ENCODE measurements at regions not wholly inside any gene's neighbourhood (a gene's known extent, or its start where the extent isn't known, plus 50 kb on each side); places are given as distances from the start of the nearest gene placed in this dataset.

GRCh38 chr5:74135033-74135432 lies 505.5 kb downstream of the ENC1 start:
- Mint-ChIP-seq H3K27me3 (peaks cover 4% of the 10 kb centered on the region), H3K27ac (no peak overlapping the region), H3K4me3 (ENCODE audit: low read depth) (no peak overlapping the region), H3K36me3 (ENCODE audit: insufficient read depth) (no peaks in the 10 kb centered on the region), H3K9me3 (ENCODE audit: low read depth) (no peaks in the 10 kb centered on the region), H3K4me1 (ENCODE audit: low read depth) (no peaks in the 10 kb centered on the region)
- DNase-seq (ENCODE audit: low spot score, unreplicated experiment): no peak
- no peak for TF ChIP-seq CTCF (IDR thresholded peaks at IDR 0.05; ENCODE audit: unreplicated experiment)

GRCh38 chr5:74132485-74132884 lies 506.5 kb downstream of the ARHGEF28 start:
- H3K36me3 Mint-ChIP-seq (ENCODE audit: insufficient read depth): no peaks in the 10 kb centered on the region
- TF ChIP-seq CTCF (IDR thresholded peaks at IDR 0.05; ENCODE audit: unreplicated experiment): no peak
- no peaks in the 10 kb centered on the region for H3K9me3 Mint-ChIP-seq (ENCODE audit: low read depth)
- H3K27me3 Mint-ChIP-seq: peaks cover 4% of the 10 kb centered on the region
- peaks cover 6% of the 10 kb centered on the region for H3K4me1 Mint-ChIP-seq (ENCODE audit: low read depth)
- no peak overlapping the region for H3K4me3 Mint-ChIP-seq (ENCODE audit: low read depth)
- DNase-seq (ENCODE audit: low spot score, unreplicated experiment): no peak
- no peak overlapping the region for H3K27ac Mint-ChIP-seq

GRCh38 chr5:74131250-74131649 lies 505.3 kb downstream of the ARHGEF28 start:
- Mint-ChIP-seq H3K9me3 (ENCODE audit: low read depth) (no peaks in the 10 kb centered on the region), H3K4me3 (ENCODE audit: low read depth) (no peak overlapping the region), H3K4me1 (ENCODE audit: low read depth) (peaks cover 11% of the 10 kb centered on the region), H3K27me3 (no peaks in the 10 kb centered on the region), H3K36me3 (ENCODE audit: insufficient read depth) (no peaks in the 10 kb centered on the region), H3K27ac (no peak overlapping the region)
- no peak for DNase-seq (ENCODE audit: low spot score, unreplicated experiment)
- TF ChIP-seq CTCF (IDR thresholded peaks at IDR 0.05; ENCODE audit: unreplicated experiment): no peak

- H3K27ac Mint-ChIP-seq: no peak overlapping the region
- H3K4me1 Mint-ChIP-seq (ENCODE audit: low read depth): peaks cover 11% of the 10 kb centered on the region
- H3K9me3 Mint-ChIP-seq (ENCODE audit: low read depth): no peaks in the 10 kb centered on the region
- TF ChIP-seq CTCF (IDR thresholded peaks at IDR 0.05; ENCODE audit: unreplicated experiment): no peak
- no peak for DNase-seq (ENCODE audit: low spot score, unreplicated experiment)
- H3K36me3 Mint-ChIP-seq (ENCODE audit: insufficient read depth): no peaks in the 10 kb centered on the region
- no peak overlapping the region for H3K4me3 Mint-ChIP-seq (ENCODE audit: low read depth)
- H3K27me3 Mint-ChIP-seq: no peaks in the 10 kb centered on the region
Measured at GRCh38 chr5:74130155-74130897, 504.3 kb downstream of the ARHGEF28 start.

GRCh38 chr5:74127381-74128320 lies 501.7 kb downstream of the ARHGEF28 start:
- Mint-ChIP-seq H3K4me3 (ENCODE audit: low read depth) (no peak overlapping the region), H3K36me3 (ENCODE audit: insufficient read depth) (no peaks in the 10 kb centered on the region), H3K27ac (no peak overlapping the region), H3K4me1 (ENCODE audit: low read depth) (peaks cover 15% of the 10 kb centered on the region), H3K9me3 (ENCODE audit: low read depth) (no peaks in the 10 kb centered on the region), H3K27me3 (no peaks in the 10 kb centered on the region)
- peak; percentile 32 for TF ChIP-seq CTCF (IDR thresholded peaks at IDR 0.05; ENCODE audit: unreplicated experiment)
- DNase-seq (ENCODE audit: low spot score, unreplicated experiment): no peak
